Stimulated activated CD4-positive, alpha-beta T cell treated with anti-CD3 and anti-CD28 coated beads, TNF-alpha, amount 100 ng/mL, for 48 hours (primary cell): ENCODE measurements at regions not wholly inside any gene's neighbourhood (a gene's known extent, or its start where the extent isn't known, plus 50 kb on each side); places are given as distances from the start of the nearest gene placed in this dataset.

ENCODE experiments used
- DNase-seq, 3 donors: peaks; one replicate each; pipeline ENCODE4 v3.0.0-alpha.2; 2020; ENCODE audit warnings: low read depth in 3 of 3

GRCh38 chr7:94272821-94273583, 121.7 kb upstream of the COL1A2 start:
- DNase-seq = no peak

GRCh38 chr7:94274828-94275227, 119.9 kb upstream of the COL1A2 start:
- peak in 1 of 3 donors; percentile 2 for DNase-seq

- DNase-seq = no peak
These were observed 118.7 kb upstream of the COL1A2 start for GRCh38 chr7:94276027-94276426.

- no peak for DNase-seq
These were observed 117.9 kb upstream of the COL1A2 start for GRCh38 chr7:94276795-94277194.

GRCh38 chr7:94277236-94277635, 117.5 kb upstream of the COL1A2 start:
- no peak for DNase-seq

- DNase-seq = no peak
These were observed 113.8 kb upstream of the COL1A2 start for GRCh38 chr7:94280851-94281250.

GRCh38 chr7:94284104-94284503, 110.6 kb upstream of the COL1A2 start:
- DNase-seq = no peak

GRCh38 chr7:94286111-94286510, 108.6 kb upstream of the COL1A2 start:
- DNase-seq = no peak

- DNase-seq = no peak
These were observed 106.6 kb upstream of the COL1A2 start for GRCh38 chr7:94288096-94288495.

GRCh38 chr7:94289071-94289470, 105.6 kb upstream of the COL1A2 start:
- no peak for DNase-seq

- no peak for DNase-seq
These were observed 100.1 kb upstream of the COL1A2 start for GRCh38 chr7:94294471-94295131.

- no peak for DNase-seq
These were observed 98.8 kb upstream of the COL1A2 start for GRCh38 chr7:94295850-94296249.

GRCh38 chr7:94296881-94297280, 97.8 kb upstream of the COL1A2 start:
- no peak for DNase-seq

GRCh38 chr7:94297397-94297838, 97.3 kb upstream of the COL1A2 start:
- DNase-seq = no peak

- DNase-seq = no peak
These were observed 95.8 kb upstream of the COL1A2 start for GRCh38 chr7:94298943-94299342.

GRCh38 chr7:94300176-94300835, 94.4 kb upstream of the COL1A2 start:
- no peak for DNase-seq

- no peak for DNase-seq
These were observed 93.6 kb upstream of the COL1A2 start for GRCh38 chr7:94301024-94301586.

GRCh38 chr7:94303118-94303517, 91.6 kb upstream of the COL1A2 start:
- no peak for DNase-seq

- DNase-seq = no peak
These were observed 91.0 kb upstream of the COL1A2 start for GRCh38 chr7:94303695-94304094.

- no peak for DNase-seq
These were observed 89.8 kb upstream of the COL1A2 start for GRCh38 chr7:94304878-94305277.

GRCh38 chr7:94305836-94306235, 88.9 kb upstream of the COL1A2 start:
- DNase-seq = no peak

GRCh38 chr7:94307399-94308048, 87.2 kb upstream of the COL1A2 start:
- DNase-seq = no peak
